OCI-LY7 (cell line): ENCODE measurements at regions not wholly inside any gene's neighbourhood (a gene's known extent, or its start where the extent isn't known, plus 50 kb on each side); places are given as distances from the start of the nearest gene placed in this dataset.
"Not testable (repeated sequence)": the region's sequence is repeated elsewhere in the genome, so short reads cannot be mapped to it uniquely, and the experiment has no call there.

Experiments used
- BruUV-seq: library from RNA; stranded (reverse); fragments of 400-500 nt; replicated peaks from 2 replicates; lab custom pipeline; 2021; lab: Mats Ljungman, UMichigan
- CTCF ChIA-PET: fragments of 300-600 bp; sonication (Branson Sonifier 250); formaldehyde crosslinking; loops from one replicate; lab custom pipeline; 2022; ENCODE audit warnings: antibody characterized with exemption; ENCODE audit not compliant: unreplicated experiment; lab: Charles Lee
- POLR2A ChIA-PET: fragments of 300-600 bp; sonication (Branson Sonifier 250); formaldehyde crosslinking; loops from one replicate; lab custom pipeline; 2022; ENCODE audit warnings: antibody characterized with exemption; lab: Charles Lee
- DNase-seq: peaks from one replicate; pipeline ENCODE4 v3.0.0-alpha.2; 2015; ENCODE audit warnings: low spot score
- H2AFZ ChIP-seq: fragments of 200-600 bp; sonication (generic), shearing (Covaris generic); 2 replicates; pipeline ENCODE4 v1.6.1; 2014; ENCODE audit warnings: mild to moderate bottlenecking, antibody characterized with exemption, low read length, moderate library complexity
- H3K27ac ChIP-seq: fragments of 200-600 bp; sonication (generic); 2 replicates; pipeline ENCODE4 v1.5.1; 2014; ENCODE audit warnings: mixed run types, low read depth, mild to moderate bottlenecking, moderate library complexity, low read length, inconsistent platforms; ENCODE audit not compliant: poor library complexity, severe bottlenecking
- H3K36me3 ChIP-seq: fragments of 200-600 bp; sonication (generic); 2 replicates; pipeline ENCODE4 v1.6.1; 2014; ENCODE audit warnings: mild to moderate bottlenecking, antibody characterized with exemption, low read length, moderate library complexity, mixed read lengths; ENCODE audit not compliant: insufficient read depth
- H3K4me1 ChIP-seq: fragments of 200-600 bp; sonication (generic); 2 replicates; pipeline ENCODE4 v1.5.1; 2014; ENCODE audit warnings: mild to moderate bottlenecking, low read length; ENCODE audit not compliant: insufficient read depth, poor library complexity, severe bottlenecking
- H3K4me2 ChIP-seq: fragments of 200-600 bp; sonication (generic); 2 replicates; pipeline ENCODE4 v1.6.1; 2014; ENCODE audit warnings: mild to moderate bottlenecking, low read length
- H3K4me3 ChIP-seq: fragments of 200-600 bp; sonication (generic); 2 replicates; pipeline ENCODE4 v1.5.1; 2014; ENCODE audit warnings: mild to moderate bottlenecking, low read depth, low read length; ENCODE audit not compliant: poor library complexity, severe bottlenecking
- H3K79me2 ChIP-seq: fragments of 200-600 bp; sonication (generic); 2 replicates; pipeline ENCODE4 v1.6.1; 2016; ENCODE audit warnings: low read depth, mild to moderate bottlenecking, low read length, moderate library complexity, mixed read lengths; ENCODE audit not compliant: insufficient read depth
- H3K9me2 ChIP-seq: fragments of 200-600 bp; sonication (generic); 2 replicates; pipeline ENCODE4 v1.6.1; 2016; ENCODE audit warnings: mild to moderate bottlenecking, low read length, mixed read lengths; ENCODE audit not compliant: insufficient read depth
- H3K9me3 ChIP-seq: fragments of 200-600 bp; sonication (generic); 2 replicates; pipeline ENCODE4 v1.6.1; 2014; ENCODE audit warnings: mild to moderate bottlenecking, mixed run types, low read length, mixed read lengths
- H4K20me1 ChIP-seq: fragments of 200-600 bp; sonication (generic); 2 replicates; pipeline ENCODE4 v1.6.1; 2014; ENCODE audit warnings: mild to moderate bottlenecking, antibody characterized with exemption, low read length, moderate library complexity, mixed read lengths; ENCODE audit not compliant: insufficient read depth
- CTCF ChIP-seq: fragments of 200-600 bp; sonication (generic); conservative IDR thresholded peaks from 2 replicates; pipeline ENCODE4 v1.5.1; 2014; ENCODE audit warnings: mild to moderate bottlenecking, antibody characterized with exemption, low read length, moderate library complexity, mixed read lengths
- EZH2phosphoT487 ChIP-seq: fragments of 200-600 bp; sonication (generic); IDR thresholded peaks from 2 replicates; pipeline ENCODE4 v1.6.1; 2018; ENCODE audit warnings: low read depth, borderline replicate concordance, mild to moderate bottlenecking, mixed run types, antibody characterized with exemption, low read length, moderate library complexity, mixed read lengths
- intact Hi-C: fragments of 100-400 bp; cut with micrococcal nuclease; formaldehyde crosslinking; loops from one replicate; pipeline ENCODE4 v1.10.0; 2022; ENCODE audit not compliant: unreplicated experiment

GRCh38 chr7:6999067-6999666 is 173.1 kb upstream of the CCZ1B start:
- BruUV-seq, H3K4me1 ChIP-seq, CTCF ChIA-PET, H3K9me2 ChIP-seq, H4K20me1 ChIP-seq, H3K79me2 ChIP-seq, H2AFZ ChIP-seq, H3K9me3 ChIP-seq, H3K4me3 ChIP-seq, DNase-seq, H3K4me2 ChIP-seq, POLR2A ChIA-PET, H3K36me3 ChIP-seq, intact Hi-C loops, H3K27ac ChIP-seq: not testable (repeated sequence)

GRCh38 chr7:7002418-7003062 is 176.5 kb upstream of the CCZ1B start:
- Histone ChIP-seq H3K36me3 (no peaks in the 10 kb centered on the region), H3K9me2 (no peaks in the 10 kb centered on the region), H3K9me3 (no peaks in the 10 kb centered on the region), H3K4me3 (no peak overlapping the region), H3K4me2 (no peak overlapping the region), H3K79me2 (no peaks in the 10 kb centered on the region), H3K27ac (no peak overlapping the region), H2AFZ (no peak overlapping the region), H4K20me1 (no peaks in the 10 kb centered on the region), H3K4me1 (no peaks in the 10 kb centered on the region)
- CTCF ChIA-PET = no interaction called here
- intact Hi-C loops = no loop called here
- POLR2A ChIA-PET = interaction anchor here (0.5 kb wide), 1 partner anchor 228 kb away, joined by 4 read pairs; no protein-coding TSS in a partner anchor
- DNase-seq = no peak
- no peak for TF ChIP-seq CTCF
- TF ChIP-seq EZH2phosphoT487 = no peak
- BruUV-seq = no TSS peak

GRCh38 chr7:7005303-7005702 is 177.0 kb upstream of the C1GALT1 start:
- Histone ChIP-seq H3K9me2 (no peaks in the 10 kb centered on the region), H3K36me3 (no peaks in the 10 kb centered on the region), H3K4me1 (no peaks in the 10 kb centered on the region), H3K27ac (no peak overlapping the region), H4K20me1 (no peaks in the 10 kb centered on the region), H3K4me3 (no peak overlapping the region), H3K4me2 (no peak overlapping the region), H3K79me2 (no peaks in the 10 kb centered on the region), H2AFZ (no peak overlapping the region), H3K9me3 (no peaks in the 10 kb centered on the region)
- TF ChIP-seq CTCF = no peak
- no peak for TF ChIP-seq EZH2phosphoT487
- intact Hi-C loops = no loop called here
- DNase-seq = no peak
- POLR2A ChIA-PET = interaction anchor here (0.5 to 0.6 kb wide), 2 partner anchors 38 to 486 kb away, joined by 3 to 10 read pairs; no protein-coding TSS in a partner anchor
- no TSS peak for BruUV-seq
- CTCF ChIA-PET = no interaction called here

GRCh38 chr7:7005949-7006348 is 176.4 kb upstream of the C1GALT1 start:
- intact Hi-C loops, H3K9me2 ChIP-seq: not testable (repeated sequence)

GRCh38 chr7:7011241-7011640 is 171.1 kb upstream of the C1GALT1 start:
- H3K79me2 ChIP-seq, H3K9me2 ChIP-seq, H3K4me1 ChIP-seq, H3K27ac ChIP-seq, H3K4me2 ChIP-seq, CTCF ChIA-PET, DNase-seq, H3K36me3 ChIP-seq, POLR2A ChIA-PET, intact Hi-C loops, H4K20me1 ChIP-seq, H3K9me3 ChIP-seq, BruUV-seq, H2AFZ ChIP-seq, H3K4me3 ChIP-seq: not testable (repeated sequence)

More at GRCh38 chr7:7005949-7006348, 176.4 kb upstream of the C1GALT1 start:
- H3K79me2 ChIP-seq, DNase-seq, H3K4me2 ChIP-seq, BruUV-seq, H3K36me3 ChIP-seq, H4K20me1 ChIP-seq, H3K9me3 ChIP-seq, H3K4me1 ChIP-seq, H3K27ac ChIP-seq, CTCF ChIA-PET, POLR2A ChIA-PET, H2AFZ ChIP-seq, H3K4me3 ChIP-seq: not testable (repeated sequence)
